ENCODE measurements at regions not wholly inside any gene's neighbourhood (a gene's known extent, or its start where the extent isn't known, plus 50 kb on each side); places are given as distances from the start of the nearest gene placed in this dataset.

DNA sequence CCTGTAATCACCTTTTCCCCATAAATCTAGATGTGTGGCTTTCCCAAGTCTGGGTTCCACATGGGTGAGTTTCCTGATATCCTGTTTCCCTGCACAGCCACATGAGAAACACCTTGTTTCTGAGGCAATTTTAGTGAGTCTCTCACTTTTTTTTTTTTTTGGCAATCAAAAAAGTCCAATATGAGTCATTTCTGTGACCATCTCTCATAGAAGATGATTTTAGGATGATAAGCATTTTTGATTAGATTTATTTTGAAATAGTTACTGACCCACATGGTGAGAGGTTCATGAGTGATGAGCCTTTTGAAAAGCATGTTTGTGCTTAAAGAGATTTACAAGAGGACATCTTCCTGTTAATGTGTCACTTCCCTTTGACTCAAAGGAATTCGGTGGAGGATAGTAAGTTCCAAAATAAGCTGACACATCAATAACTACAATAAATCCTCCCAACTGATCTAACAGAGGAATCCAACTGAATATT lies 464.0 kb downstream of the INHBA start:
- DNase-seq (ENCODE audit: low read depth), result peak; percentile 83

DNA sequence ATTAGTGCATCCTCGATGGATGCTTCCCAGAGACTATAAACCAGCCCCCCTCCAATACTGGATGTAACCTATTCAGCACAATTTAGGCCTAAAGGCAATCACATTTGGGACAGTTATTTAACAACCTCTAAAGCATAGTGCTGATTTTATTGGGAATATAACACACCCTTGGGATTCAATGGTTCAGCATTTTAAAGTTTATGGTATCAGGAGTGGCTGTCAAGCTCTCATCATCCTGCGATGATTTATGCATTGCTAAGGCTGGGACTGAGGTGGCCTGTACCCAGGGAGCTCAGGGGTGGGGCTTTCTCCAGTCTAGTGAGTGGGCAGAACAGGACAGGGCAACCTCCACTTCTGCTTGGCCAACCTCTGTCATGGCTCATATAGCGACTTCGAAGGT lies 464.9 kb downstream of the INHBA start:
- no peak for DNase-seq (ENCODE audit: low read depth)

DNA sequence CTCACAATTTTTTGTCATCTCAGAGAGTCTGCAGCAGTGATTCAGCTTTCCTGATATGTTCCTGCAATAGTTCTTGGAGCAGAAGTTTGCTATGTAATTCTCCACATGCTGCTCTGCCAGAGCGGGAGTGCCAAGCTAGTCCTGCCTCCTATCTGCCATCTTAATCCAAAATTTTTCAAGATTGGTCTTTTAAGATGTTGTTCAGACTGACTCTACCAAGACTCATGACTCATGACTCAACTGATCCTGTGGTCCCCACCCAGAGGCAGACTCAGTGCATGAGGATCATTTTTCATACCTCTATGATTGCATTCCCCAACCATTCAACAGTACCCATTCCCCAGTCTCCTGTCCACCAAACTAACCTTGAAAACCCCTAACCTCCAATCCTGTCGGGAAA lies 470.8 kb downstream of the INHBA start:
- DNase-seq (ENCODE audit: low read depth), result peak; percentile 33

DNA sequence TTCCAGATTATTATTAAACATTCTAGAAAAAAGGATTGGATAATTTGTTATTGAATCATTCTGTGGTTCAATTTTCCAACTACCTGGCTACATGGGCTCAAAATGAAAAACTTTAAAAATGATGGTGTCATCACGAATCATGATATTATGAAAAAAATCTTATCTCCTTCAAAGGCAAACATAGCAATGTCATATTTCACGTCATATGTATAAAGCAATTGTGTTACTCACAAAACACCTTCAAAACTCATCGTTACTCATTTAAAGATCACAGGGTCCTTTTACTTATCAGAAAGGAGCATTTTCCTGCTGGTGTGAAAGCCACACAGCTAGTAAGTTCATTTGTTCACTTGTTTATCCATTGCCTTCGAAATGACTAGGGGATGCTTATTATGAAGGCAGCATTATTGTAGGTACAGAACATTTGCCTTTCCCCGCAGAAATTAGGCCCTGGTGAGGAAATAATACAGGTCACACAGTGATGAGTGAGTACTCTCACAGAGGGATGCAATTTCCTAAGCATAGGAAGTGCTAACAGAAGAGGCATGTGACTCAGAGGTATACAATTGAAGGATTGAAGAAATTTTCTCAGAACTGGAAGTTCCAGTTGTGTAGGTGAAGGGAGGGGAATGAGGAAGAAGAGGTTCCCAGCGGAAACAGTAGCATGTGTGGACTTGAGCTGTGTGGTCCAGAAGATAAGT lies 478.7 kb downstream of the INHBA start:
- peak; percentile 62 for DNase-seq (ENCODE audit: low read depth)

DNA sequence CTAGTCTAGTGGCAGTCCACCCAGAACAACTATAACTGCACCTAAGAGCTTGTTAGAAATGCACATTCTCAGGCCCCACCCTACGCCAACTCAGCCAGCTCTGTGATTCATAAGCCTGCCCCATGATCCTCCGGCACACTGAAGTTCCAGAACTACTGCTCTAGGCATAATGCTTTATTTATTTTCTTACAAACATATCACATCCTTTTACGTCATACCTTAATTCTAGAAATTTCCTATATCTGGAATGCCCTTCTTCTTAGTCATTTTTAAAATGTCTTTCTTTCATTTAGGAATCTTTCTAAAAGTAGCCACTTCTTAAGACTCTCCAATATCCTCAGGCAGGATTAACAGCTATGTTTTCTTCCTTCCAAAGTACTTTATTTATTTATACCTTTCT lies 480.1 kb downstream of the INHBA start:
- no peak for DNase-seq (ENCODE audit: low read depth)

DNA sequence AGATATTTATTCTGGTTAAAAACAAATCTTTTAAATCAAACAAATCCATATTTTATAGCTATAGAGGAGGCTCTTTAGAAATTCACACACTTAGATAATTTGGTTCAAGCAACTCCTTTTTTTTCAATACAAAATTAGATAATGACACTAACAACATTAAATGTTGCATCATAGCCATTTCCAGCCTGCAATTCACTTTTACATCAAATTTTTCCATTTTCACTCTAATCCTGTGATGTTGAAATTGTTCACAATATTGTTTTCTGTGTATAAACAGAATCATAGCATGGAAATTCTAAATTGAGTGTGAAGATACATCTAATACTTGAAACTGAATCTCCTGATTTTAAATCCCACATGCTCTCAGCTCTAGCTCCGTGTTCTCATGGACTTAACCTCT lies 482.6 kb downstream of the INHBA start:
- DNase-seq (ENCODE audit: low read depth), result no peak

DNA sequence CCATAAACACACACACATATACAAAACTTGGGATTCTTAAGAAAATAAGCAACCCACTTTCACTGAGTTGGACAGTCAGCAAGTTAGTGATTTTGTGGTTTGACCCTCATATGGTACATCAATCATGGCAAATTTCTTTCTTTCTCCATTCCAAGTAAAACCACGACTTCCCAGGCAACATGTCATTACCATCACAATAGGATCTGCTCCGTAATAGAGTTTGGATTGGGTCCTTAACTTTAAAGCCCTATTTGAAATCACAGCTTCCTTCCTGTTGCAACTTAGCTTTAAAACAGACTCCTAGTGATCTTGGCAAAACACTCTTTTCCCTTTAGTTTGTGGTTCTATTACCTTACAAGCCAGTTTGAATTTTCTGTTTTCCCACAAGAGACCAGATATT lies 483.6 kb downstream of the INHBA start:
- peak; percentile 47 for DNase-seq (ENCODE audit: low read depth)

DNA sequence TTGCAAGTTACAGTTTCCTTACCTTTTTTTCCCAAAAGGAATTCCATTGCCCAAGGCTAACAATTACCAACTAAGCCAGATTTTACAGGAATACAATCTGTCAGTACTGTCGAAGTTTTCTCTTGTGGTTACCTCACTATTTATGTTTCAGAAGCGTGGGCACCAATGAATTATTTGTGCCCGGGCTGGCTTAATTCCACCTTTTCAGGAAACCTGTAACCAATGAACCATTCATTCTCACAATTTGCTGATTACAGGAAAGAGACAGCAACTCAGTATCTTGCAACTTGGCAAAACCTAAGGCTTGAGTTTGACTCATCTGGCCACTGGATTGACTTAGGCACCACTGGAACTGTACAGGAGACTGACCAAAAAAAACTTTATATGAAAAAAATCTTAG lies 485.6 kb downstream of the INHBA start:
- DNase-seq (ENCODE audit: low read depth), result no peak

DNA sequence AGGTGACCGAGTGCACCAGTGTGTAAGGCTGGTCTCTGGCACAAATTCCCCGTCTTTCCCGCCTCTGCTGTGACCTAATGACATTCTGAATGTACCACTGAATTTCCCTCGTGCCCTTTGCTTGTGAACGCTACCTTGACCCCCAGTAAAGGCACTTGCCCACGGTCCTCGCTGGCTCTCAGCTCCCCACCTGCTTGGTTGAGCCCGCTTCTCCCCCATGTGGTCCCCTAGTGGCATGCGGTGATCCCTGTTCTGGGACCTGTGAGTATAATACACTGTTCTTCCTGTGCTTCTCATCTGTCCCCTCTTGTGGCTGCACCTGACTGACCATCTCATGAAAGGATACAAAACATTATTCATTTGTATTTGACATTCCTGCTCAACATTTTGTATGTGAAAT lies 495.7 kb downstream of the INHBA start:
- DNase-seq (ENCODE audit: low read depth), result no peak

DNA sequence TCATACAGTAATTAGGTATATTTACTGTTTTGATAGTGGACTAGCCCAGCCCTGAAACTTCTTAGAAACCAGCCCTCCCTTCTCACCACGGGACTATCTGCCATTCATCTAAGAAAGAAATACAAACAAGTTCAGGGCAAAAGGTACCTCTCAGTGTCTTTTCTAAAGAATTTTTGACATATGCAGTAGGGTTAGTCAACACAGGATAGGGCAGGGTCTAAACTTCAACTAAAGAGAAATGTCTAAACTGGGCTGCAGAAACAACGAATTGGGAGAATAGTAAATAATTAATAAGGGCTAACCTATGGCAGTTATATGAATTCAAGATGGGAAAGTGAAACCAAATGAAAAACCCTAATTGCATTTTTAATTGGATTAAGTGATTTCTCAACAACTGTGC lies 496.6 kb downstream of the INHBA start:
- no peak for DNase-seq (ENCODE audit: low read depth)

DNA sequence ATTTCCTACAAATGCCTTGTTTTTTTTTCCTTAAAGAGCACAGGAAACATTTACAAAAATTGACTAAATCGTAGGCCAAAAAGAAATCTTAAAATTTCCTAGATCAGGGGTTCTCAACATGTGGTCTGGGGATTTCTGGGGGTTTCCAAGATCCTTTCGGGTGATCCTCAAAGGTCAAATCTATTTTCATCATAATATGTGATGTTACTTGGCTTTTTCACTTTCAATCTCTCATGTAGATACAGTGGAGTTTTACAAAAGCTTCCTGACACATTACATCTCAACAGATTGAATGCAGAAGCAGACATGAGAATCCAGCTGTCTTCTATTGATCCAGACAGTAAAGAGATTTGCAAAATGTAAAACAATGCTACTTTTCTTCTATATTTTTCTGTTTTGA lies 497.3 kb downstream of the INHBA start:
- DNase-seq (ENCODE audit: low read depth), result no peak

DNA sequence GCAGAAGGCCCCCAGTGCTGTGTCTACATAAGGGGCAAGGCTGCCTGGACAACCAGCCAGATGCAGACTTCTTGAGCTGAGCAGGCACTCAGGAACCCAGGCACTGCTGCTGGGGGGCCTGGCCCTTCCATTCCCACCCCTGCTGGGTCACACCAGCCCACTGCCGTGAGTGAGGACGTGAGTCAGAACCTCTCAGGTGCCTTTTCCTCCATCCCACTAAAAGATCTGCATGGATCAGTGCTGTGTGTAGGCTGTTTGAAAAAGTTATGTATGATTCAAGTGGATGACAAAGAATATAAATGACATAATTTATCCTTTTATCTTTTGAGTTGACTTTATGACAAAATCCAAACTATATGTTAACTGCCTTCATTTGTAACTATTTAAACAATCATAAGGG lies 499.3 kb downstream of the INHBA start:
- DNase-seq (ENCODE audit: low read depth), result peak; percentile 71

DNA sequence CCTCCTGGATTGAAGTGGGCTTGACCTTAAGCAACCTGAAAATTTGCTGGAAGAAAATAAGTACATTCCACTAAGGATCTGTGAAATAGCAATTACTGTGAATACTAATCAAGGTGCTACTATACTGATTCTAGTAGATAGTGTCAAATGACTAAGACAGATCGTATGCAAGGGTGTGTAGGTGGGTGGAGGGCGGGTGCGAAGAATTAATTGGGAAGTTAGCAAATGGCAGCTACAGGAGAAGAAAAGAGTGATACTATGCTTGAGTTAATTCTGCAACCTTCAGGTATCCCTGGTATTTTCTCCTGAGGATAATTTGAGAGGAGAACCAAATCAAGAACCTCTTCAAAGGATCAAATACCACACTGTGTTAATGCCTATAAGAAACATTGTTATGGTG lies 501.9 kb downstream of the INHBA start:
- no peak for DNase-seq (ENCODE audit: low read depth)

DNA sequence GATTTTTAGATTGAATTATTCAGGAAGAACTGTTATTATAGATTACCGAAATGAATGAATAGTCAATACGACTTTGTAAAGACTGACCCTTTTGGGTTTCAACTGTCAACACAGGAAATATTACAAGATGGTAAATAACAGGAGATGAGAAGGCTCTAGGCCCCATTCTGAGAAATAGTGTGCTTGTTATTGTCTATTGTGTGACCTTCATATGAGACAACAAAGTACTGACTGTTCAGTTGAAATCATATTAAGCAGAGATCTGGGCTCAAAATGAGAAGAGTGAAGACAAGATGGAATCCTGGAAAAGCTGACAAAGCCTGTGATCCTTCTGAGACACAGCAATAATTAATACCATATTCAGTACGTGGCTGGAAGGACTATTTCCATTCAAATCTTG lies 503.8 kb downstream of the INHBA start:
- no peak for DNase-seq (ENCODE audit: low read depth)

DNA sequence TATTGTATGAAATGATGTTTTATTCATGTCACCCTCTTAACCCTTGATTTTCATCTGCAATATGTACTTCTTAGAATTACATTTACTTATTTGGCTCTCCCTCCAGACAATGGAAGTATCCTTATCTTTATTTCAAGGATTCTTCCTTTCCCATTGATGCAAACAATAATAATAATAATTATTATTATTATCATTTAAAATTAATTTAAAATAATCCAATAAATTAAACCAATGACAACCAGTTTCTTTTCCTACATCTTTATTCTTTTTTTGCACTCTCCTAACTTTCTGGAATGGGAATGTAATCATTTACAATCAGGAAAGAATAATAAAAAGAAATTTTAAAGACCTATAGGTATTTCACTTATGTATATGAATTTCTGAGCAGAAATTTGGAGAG lies 504.4 kb downstream of the INHBA start:
- no peak for DNase-seq (ENCODE audit: low read depth)

DNA sequence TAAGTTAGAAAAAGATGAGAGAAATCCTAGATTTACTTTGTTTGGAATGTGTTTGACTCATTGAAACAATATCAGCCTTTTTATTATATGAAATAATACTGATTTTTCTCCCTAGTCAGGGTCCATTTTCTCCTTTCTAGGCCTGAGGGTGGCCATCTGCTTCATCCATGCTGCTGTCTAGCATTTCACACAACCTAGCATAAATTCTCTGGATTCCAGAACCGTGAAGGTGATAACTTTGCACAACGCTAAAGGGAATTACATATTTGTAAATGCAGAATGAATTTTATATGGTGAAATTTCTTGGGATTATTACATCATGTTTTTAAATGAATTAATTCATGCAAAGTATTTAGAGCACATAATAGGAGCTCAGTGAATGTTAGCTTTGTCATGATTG lies 505.1 kb downstream of the INHBA start:
- DNase-seq (ENCODE audit: low read depth), result no peak

DNA sequence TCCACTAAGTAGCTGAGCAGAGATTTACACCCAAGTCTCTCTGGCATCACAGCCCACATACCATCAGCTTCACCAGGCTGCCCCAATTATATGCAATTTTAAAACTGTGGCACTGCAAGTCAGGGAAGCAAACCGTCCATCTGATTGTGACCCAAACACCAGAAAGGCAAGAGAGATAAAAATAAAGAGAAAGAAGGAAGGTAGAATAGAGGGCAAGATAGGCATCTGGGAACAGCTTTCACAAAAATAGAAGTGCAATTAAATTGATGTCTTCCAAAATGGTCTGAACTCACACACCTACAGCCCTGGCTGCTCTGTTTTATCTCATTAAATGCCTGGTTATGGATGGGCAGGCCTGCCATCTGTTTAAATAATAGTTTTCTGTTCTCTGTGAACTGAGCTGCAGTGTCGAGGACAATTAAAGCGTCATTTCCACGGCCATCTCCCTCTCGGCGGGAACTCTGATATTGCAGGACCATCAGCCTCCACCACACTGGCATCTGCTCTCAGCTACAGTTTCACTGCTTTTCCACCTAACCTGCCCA lies 509.1 kb downstream of the INHBA start:
- DNase-seq (ENCODE audit: low read depth), result no peak

DNA sequence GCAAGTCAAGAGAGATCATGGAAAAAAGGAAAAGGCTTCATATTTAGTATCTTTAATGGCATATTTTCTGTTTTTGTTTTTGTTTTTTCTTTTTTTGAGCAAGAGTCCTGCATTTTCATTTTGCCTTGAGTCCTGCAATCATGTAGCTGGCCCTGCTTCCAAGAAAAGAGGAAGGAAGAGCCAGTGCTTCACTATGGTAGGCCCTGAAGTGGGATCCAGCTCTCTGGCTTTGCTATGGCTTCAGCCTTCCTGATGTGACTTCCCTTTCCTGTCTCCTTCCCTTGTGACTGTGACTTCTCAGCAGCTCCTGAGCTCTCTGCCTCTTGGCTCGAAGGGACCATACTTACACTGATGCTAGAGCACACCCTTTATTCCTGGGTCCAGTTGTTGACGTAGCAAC lies 512.3 kb downstream of the INHBA start:
- DNase-seq (ENCODE audit: low read depth), result no peak

DNA sequence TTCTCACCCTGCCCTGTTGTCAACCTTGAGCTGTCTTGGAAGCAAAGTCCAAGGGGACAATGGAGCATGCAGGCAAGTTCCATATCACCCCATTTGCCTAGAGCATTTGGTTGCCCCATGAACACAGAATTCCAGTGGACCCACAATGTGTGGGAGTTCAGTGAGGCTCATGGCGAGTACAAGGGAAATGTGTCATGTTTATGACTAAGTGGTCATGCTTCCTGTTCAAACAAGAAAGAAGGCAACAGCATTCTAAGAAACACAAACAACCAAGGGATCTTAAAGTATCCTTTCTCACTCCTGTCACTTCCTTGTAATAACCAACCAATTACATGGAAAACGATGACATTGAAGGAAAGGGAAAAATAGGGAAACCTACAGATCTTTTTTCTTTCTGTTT lies 513.0 kb downstream of the INHBA start:
- peak; percentile 99 for DNase-seq (ENCODE audit: low read depth)

DNA sequence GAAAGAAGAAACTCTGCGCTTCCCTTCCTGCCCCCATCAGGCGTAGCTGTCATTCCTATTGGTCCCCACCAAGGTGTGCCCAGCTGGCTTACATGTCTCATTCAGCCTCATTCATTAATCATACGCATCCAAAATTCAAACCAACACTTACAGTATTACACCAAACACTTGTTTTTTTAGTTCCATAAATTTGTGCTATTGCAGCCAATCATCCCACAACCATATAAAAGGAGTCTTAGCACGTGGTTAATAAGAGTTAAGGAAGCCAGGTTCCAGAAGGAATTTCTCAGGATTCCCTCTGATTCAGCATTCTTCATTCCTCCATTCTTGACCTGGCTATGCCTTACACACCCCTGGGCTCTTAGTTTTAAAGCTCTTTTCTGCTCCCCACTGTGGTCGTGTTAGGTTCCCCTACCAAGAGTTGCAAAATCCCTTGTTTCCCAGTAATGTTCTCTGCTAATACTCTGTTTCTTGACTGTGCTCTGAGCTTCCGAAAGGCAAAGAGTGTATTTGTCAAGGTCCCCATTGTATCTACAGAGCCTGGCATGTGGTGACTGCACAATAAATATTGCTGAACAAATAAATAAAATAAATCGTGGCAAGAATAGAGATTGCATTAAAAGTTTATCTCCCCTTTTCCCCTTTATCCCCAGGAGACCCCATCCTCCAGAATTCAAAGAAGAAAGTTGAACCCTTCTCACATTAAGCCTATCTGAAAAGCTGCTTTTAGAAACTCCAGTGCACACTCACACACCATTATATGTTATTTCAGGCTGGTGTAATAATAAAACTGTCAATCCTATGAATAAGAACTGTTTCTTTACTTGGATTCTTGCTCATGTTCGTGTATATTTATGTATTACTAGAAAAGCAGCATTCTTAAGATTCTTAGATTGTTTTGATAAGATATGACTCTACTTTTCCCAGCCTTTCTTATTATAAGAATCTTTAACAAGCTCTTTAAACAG lies 514.4 kb downstream of the INHBA start:
- peak; percentile 64 for DNase-seq (ENCODE audit: low read depth)

DNA sequence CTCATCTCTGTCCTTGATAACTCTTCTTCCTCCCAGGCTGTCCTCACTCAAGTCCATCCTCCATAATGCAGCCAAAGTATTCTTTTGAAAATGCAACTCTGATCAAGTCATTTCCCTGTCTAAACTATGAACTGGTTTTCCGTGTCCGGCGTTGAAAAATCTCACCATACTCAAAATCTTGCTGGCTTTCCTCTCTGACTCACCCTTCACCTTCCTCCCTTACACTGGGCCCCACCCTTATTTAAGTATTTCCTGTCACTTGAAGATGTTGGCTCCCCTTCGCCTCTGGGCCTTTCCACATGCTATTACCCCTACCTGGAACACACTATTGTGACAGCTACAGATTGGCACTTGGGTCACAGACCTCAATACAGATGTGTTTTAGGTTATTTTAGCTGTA lies 515.6 kb downstream of the INHBA start:
- DNase-seq (ENCODE audit: low read depth), result peak; percentile 30

DNA sequence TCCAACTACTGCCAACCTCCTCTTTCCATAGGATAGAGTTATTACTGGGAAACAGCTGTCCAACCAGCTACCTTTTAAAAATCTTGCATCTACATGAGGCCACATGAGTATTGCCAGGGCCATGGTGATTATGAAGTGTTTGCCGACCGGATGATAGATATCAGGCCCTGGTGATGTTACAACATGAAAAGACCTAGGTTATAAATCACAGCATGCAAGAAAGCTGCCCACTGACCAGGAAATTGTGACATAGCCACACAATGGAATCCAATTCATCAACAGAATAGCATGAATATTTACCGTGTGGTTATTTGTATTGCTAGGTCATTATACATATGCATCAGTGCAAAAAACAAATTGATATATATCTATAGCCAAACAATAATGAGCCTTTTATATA lies 517.0 kb downstream of the INHBA start:
- no peak for DNase-seq (ENCODE audit: low read depth)

DNA sequence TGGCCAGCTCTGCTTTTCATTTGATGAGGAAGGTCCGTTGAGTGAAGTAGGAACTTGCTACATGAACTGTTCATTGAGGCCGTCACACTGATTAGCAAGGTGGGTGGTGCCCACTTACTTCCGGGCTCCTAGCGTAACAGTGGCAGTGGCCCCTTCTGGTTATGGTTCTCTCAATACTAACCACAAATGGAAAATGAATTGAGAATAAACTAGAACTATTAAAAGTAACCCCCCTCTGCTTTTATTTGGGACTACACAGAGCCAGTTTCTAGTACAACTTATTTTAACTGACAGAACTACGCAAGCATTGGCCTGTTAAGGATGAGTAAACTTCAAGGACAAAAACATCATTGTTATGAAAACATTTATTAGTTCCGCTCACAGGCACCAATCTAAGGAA lies 519.1 kb downstream of the INHBA start:
- DNase-seq (ENCODE audit: low read depth), result no peak
